HG03469 (cell line): ENCODE measurements at regions not wholly inside any gene's neighbourhood (a gene's known extent, or its start where the extent isn't known, plus 50 kb on each side); places are given as distances from the start of the nearest gene placed in this dataset.

Experiments
- ATAC-seq: cut with Tn5 transposase; IDR thresholded peaks from one replicate; pipeline ENCODE4 v1.9.1; 2021; ENCODE audit warnings: mild to moderate bottlenecking, moderate library complexity, moderate number of reproducible peaks; ENCODE audit not compliant: unreplicated experiment

DNA sequence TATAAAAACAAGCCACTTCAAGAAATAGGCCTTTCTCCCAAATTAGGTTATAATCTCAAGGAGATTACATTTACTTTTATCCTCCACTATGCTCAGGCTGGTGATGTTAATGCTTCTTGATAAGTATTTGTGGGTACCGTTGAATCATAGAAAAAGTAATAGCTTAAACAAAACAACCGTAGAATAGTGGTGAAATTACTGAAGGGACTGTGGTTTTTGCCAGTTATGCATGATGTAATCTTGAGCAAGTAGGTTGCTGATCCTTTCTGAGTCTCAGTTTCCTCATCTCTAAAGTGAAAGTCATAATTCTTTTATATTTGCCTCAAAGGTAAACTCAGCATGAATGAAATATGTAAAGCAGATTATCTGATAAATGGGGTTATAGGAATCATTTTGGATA is 187.3 kb upstream of the JAG1 start:
- no peak for ATAC-seq

DNA sequence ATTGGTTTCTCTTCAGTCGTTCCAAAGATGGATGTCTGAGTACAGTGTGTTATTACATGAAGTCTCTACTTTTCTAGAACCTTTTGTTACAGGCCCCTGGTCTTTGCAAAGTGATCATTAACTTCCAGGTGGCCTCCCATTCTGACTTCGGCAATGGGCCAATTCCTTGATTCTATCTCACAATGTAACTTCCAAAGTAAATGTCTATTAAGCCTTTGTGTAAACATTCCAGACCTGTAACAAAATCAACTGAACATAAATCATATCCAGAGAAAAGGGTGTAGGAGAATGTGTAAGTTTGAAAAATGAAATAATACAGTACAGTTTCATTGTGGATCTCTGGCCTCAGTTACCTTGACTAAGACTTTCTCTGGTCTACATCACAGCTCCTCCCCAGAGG is 187.8 kb upstream of the JAG1 start:
- ATAC-seq = no peak

DNA sequence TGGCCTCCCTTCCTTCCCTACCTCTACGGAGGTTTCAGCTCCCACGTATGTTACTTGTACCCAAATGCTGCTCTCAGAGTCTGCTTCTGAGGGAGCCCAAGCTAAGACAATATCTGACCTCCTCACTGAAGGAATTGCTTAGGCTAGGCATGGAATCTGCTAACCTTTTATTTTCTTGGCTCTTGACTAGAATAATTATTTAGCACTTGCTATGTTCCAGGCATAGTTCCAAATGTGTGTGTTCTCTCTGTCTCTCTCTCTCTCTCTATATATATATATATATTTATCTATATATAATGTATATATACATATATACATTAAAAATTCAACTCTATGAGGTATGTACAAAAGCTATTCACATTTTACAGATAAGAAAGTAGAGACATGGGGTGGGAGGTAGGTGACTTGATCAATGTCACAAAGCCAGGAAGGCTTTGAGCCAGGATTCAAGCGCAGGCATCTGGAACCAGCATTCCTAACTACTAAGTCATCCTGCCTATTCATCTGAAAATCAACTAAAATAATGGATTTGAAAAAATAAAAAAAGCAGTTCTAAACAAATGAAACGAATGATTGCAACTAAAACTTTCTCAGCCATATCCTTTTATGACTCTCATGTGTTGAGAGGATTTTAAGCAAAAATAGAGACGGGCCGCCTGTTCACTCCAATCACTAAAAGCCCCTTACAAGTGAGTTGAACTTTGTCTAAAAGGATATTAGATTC is 189.7 kb upstream of the JAG1 start:
- ATAC-seq = no peak

DNA sequence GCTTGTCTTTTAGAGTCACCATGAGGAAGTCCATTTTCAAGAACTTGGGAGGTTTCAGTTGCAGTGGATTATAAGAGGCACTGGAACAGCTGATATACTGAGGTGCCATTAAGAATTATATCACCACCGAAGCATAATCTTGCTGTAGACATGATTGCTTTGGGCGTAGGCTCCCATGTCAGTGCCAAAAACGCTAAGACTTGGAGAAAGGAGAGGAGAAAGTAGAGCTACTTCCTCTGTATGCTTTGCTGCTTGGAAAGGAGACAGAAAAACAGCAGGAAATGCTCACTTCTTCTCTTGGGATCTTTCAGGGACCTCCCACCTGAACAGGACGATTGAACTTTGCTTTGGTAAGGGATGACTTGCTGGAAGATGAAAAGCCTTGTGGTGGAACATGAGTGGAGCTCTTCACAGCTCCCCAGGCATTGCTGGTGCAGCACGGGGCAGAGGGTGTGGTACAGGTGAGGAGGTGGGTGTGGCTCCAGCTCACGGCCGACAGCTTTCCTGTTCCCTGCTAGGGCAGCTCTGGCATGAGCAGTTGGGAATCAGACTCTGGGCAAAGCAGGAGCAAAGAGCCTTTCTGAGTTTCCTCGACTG is 190.4 kb upstream of the JAG1 start:
- ATAC-seq = no peak

DNA sequence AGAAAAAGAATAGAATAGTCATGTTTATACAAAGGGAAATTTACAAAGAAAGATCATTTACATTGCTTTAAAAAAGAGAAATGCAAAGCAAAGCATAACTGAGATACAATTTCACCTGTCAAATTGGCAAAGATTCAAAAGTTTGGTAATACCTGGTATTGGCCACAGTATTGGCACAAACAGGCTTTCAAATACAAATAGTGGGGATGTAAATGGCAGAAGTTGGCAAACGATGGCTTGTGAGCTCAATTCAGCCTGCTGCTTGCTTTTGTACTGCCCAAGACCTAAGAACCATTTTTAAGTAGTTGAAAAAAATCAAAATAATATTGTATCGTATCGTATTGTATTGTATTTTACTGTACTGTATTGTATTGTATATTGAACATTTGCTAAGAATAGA is 194.5 kb upstream of the JAG1 start:
- ATAC-seq = no peak

DNA sequence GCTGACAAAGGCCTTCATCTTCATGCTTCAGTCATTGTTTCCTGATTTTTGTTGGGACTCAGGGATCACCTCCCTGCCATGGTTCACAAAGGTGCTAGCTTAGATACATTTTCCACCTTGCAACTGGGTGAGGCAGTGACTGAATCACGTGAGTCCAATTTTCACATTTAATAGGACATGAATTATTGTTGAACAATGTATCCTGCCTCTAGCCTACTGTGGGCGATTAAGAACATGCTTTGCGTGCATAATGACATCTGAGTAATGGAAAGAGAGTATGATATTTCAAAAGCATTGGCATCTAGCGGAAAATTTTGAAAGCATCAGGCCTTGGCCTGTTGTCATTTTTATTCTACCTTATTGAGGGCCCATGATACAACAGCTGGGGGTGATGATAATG is 199.2 kb upstream of the JAG1 start:
- ATAC-seq = no peak

DNA sequence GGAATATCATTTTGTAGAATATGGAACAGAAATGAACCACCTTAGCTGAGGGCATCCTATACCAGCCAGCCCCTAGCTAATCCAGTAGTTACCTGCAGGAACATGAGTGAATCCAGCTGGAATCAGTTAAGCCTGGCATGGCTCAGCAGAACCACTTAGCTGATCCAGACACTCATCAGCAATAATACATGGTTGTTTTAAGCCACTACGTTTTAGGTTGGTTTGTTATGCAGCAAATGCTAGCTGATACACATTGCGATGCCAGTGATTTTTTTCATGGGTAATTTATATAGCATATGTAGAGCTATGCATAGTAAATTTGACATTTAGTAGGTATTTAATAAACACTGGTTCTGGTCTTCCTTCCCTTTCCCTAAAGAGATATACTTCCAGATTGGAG is 201.9 kb upstream of the JAG1 start:
- no peak for ATAC-seq

DNA sequence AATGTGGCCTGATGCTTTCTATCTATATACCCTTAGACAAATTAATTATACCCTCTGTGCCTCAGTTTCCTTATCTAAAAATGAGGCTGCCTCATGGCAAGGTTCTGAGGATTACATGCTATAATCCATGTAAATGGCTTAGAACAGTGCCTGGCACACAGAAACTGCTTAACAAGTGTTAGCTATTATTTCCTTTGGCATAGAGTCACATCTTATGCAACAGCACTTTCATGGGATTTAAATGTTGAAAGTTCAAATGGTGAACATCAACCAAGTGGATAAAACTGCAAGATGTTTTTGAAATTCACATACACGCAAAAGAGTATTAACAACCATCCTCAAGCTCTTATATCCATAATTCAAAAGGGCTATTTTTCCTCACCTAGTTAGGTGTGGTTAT is 202.8 kb upstream of the JAG1 start:
- ATAC-seq = no peak

DNA sequence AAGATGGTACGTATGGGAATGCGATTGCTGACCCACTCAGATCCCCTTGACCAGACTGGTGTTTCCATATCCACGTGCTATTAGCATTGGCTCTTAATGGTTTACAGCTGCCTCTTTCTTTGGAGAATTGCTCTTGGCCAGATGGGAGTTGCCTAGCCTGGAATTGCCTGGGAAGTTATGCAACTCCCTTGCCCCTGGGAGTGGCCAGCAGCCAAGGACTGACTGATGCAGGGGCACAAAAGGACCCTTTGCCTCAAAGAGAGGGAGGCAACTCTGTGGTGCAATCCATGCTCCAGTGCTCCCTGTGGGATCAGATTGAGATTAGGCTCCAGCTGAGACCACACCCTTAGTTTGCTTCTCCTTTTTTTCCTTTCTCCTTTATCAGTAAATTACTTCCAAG is 203.5 kb upstream of the JAG1 start:
- no peak for ATAC-seq

DNA sequence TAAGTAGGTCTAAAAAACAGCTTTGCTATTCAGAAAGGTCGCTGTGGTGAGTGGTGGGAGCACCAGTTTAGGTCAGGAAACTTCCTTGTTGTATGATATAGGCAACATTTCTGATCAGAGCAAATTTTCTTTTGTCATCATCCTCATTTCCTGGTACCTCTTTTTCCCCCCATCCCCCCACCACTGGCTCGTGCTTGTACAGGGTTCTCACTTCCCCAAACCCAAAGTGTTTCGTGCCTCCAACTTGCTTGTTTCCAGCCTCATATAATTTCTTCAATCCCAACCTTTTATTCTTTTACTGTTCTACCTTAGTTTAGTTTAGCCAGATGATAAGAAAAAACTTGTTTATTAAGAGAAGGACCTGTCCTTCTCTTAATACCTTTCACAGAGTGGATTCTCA is 209.4 kb upstream of the JAG1 start:
- ATAC-seq = no peak

DNA sequence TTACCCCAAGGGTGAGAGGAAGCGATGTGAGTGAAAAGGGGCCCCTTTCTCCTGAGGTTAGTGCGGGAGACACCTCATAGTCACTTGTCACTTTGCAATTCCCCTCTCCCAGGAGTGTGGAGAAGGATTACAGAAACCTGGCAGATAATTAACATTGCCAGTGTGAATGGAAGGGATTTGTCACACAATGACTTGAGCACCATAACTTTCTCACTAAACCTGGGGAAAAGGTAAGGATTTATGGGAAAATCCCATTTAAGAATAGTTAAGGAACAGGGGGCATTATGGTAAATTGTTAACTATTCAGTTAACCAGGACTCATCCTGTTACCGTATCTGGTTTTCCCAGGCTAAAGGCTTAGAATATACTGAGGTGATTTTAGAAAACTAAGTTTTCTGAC is 219.5 kb upstream of the JAG1 start:
- no peak for ATAC-seq

DNA sequence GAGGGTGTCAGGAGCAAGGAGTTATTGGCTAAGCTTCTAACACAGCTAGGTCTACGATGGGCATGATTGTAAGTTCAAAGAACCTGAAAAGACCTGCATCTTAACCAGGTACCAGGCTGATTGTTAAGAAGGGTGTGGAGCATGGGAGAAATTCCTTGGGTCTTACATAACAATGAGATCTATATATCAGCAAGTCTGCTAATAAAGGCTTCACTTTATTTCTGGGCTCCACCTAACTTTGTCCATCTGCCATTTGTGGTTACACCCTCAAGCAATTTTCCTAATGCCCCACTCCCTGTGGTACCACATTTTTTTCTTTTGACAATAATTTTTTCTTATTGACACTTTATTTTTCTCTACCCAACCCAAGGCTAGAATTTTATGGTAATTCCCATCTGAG is 223.5 kb upstream of the JAG1 start:
- ATAC-seq = no peak

DNA sequence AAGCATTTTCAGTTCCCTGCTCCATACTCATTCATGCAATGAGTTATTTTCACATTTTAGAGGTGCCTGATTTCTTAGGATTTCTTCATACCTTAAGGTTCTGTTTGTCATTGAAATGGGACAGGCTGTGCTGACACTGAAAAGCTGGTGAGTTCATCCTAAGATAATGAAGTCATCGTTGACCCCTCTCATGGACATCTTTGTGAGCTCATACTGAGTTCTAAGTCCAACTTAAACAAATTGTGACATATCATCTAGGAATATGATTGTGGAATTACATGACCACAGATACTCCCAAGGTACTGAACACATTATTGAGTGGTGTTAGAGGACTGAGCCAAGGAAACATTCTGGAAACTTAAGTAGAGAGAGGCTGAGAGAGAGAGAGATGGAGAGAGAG is 224.8 kb upstream of the JAG1 start:
- ATAC-seq = no peak

DNA sequence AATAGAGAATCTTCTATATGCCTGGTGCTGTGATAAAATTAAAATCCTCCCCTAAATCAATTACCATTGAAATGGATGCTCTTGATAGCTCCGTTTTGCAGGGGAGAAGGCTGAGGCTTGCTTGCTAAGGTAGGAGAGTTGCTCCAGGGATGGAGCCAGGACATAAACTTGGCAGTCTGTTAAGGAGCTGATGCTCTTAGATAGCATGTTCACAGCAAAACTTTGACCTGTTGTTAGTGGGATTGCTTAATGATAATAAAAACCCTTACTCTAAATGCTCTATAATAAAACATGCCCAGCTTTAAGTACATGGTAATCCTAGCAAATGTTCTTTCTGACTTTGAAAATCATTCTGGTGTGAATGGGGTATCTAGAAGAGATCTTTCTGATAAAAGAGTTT is 228.4 kb upstream of the JAG1 start:
- no peak for ATAC-seq

DNA sequence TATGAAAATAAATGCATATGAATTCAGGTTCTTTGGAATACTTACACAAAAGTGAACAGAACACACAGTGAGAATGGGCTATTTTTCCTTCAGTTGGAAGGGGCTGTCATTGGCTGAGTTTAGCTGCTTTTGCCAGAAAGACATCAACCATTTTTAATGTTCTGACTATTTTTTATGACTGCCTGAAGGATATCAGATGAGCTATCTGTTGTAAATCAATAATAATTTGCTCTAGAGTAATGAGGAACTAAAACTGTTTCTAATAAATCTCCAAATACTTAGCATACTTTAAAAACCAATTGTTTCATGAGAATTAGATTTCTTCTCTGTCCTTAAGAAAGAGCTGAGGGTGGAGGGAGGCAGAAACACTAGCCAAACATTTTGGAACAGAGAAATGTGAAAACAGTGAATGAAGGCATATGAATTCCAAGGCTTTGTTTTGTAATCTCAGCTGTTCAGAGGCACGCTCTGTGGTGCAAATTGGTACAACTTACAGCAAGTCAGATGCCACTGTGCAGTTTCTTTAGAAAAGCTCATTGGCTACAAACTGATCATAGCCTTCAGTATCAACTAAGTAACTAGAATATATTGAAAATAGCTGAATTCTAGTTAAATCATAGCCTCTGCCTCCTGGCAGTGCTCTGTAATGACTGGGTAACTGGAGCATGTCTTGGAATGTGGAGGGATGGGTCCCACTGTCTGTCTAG is 228.9 kb upstream of the JAG1 start:
- ATAC-seq = no peak

DNA sequence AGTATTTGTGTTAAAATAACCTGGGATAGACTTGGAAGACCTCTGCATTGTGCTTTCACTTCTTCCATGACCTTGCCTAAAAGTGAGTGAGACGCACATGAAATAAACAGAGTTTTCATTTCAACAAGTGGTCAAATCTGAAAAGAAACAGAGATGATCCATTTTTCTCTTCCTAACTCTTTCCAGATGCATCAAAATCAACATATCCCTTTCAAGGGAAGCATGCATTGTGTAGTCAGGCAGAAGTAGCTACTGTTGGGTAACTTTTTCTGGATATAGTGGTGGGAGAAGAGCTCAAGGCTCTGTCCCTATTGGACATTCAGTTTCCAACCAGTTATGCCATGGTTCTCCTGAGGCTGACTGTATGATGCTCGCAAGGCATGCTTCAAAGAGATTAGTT is 233.0 kb upstream of the JAG1 start:
- no peak for ATAC-seq

DNA sequence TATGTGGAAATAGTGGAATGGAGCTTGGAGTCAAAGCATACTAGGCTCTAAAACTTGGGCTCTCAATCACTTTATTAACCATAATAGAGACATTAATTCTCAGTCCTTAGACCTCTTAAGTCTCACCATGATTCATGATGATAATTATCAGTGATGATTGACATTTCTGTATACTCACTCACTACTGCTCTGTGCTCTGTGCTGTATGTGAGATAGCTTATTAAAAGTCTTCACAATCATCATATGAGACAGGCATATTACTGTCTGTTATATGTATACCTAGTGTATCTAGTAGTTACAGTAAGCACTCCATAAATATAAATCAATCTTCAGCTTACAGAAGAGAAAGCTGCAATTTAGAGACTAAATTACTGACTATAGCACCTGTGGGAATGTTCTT is 236.0 kb upstream of the JAG1 start:
- no peak for ATAC-seq

DNA sequence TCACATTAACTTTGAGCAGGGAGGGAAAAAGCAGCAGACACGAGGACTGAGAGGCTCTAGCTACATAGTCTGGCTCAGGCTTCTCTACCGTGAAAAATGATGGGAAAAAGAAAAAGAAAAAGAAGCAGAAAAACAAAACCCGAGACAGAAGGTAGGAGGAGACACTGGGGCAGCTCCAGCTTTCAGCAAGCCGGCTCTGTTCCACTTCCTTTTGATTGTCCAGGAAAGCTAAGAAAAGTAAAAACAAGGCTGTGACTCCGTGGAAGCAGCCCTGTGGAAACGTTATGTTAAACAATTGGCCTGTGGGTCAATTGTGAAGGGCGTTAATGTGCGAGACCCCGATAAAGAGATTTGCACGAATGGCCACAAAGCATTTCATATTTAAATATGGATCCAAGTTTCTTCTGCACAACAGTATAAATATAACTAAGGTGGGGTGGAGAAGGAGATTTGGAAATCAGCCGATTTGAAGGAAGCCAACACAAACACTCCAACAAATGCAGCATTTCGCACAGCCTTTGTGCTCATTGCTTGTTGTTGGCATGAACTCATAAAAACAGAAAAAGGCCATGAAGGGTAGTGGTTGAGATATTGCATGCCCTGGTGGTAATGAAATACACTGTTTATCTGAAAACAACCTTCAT is 236.9 kb upstream of the JAG1 start:
- no peak for ATAC-seq

DNA sequence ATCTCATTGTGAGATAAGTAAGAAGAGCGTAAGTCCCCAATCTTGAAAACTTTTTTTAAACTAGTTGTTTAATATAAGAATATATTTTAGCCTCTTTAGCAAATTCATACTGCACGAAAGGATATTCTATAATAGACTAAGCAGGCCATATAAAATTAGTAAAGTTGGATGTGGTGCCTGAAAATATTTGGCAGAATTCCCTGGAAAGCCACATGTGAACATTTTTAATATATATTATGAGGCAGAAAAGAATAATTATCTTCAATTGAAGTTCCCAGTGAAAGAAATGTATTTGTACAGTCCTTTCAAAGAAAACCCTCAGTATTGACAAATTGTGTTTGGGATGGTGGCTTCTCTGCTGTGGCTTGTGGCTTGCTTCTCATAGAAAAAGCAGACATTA is 237.5 kb upstream of the JAG1 start:
- no peak for ATAC-seq

DNA sequence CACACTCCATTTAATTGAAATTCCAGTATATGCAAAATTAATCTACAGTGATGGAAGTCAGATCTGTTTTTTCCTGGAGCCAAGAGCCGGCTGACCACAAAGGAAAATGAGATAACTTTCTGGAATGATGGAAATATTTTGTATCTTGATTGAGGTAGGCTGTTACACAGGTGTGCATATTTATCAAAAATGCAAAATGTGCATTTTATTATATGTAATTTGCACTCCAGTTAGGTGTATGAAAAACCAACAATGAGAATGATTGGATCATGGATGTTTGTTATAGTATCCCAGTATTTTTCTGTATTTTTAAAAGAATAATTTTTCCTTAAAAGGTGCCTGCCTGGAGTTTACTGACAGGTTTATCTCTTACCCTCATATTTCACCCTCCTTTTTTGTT is 242.0 kb upstream of the JAG1 start:
- ATAC-seq = no peak

DNA sequence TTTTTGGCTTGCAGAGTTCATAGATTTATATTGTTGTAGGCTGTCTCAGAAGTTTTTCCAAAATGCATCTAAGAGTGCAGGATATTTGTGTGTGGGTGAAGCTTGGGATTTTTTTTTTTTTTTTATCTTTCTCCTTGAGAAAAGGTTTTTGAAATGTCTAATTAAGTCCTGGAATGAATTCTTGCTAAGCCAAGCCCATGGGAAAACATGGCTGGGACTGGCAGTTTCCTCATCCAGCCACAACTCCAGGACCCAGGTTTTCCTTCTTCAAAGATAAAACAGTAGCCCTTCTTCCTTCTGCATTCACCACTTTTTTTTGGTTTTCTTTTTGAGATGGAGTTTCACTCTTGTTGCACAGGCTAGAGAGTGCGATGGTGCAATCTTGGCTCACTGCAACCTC is 242.5 kb upstream of the JAG1 start:
- no peak for ATAC-seq

DNA sequence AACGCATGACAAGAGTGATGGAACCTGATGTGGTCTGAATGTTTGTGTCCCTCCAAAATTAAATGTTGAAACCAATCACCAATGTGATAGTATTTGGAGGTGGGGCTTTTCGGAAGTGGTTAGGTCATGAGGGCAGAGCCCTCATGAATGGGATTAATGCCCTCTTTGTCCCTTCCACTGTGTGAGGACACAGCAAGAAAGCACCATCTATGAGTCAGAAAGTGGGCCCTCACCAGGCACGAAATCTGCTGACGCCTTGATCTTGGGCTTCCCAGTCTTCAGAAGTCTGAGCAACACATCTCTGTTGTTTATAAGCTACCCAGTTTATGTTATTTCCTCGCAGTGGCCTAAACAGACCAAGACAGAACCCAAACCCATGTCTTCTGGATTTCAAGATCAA is 244.0 kb upstream of the JAG1 start:
- ATAC-seq = no peak
